H1 (cell line): ENCODE measurements at regions not wholly inside any gene's neighbourhood (a gene's known extent, or its start where the extent isn't known, plus 50 kb on each side); places are given as distances from the start of the nearest gene placed in this dataset.

Experiments used
- BRCA1 ChIP-seq: IDR thresholded peaks from 2 replicates; pipeline ENCODE4 v1.6.1; 2012; ENCODE audit warnings: low read depth, low read length, improper control_type of control experiment
- RBBP5 ChIP-seq: IDR thresholded peaks from 2 replicates; pipeline ENCODE4 v1.7.1; 2012; ENCODE audit warnings: low read depth, mild to moderate bottlenecking, inconsistent platforms, low read length, moderate library complexity, borderline replicate concordance
- SAP30 ChIP-seq: fragments of 300-600 bp; sonication (generic); IDR thresholded peaks from 2 replicates; pipeline ENCODE4 v1.7.1; 2012; ENCODE audit warnings: low read length, moderate library complexity, mild to moderate bottlenecking, inconsistent platforms; ENCODE audit not compliant: insufficient read depth, insufficient replicate concordance
- TF ChIP-seq, protein P1 (sequence below): fragments of 300-600 bp; sonication (generic); IDR thresholded peaks from 2 replicates; pipeline ENCODE4 v1.7.1; 2012; ENCODE audit warnings: low read length, moderate library complexity, mild to moderate bottlenecking, inconsistent platforms; ENCODE audit not compliant: insufficient replicate concordance

DNA sequence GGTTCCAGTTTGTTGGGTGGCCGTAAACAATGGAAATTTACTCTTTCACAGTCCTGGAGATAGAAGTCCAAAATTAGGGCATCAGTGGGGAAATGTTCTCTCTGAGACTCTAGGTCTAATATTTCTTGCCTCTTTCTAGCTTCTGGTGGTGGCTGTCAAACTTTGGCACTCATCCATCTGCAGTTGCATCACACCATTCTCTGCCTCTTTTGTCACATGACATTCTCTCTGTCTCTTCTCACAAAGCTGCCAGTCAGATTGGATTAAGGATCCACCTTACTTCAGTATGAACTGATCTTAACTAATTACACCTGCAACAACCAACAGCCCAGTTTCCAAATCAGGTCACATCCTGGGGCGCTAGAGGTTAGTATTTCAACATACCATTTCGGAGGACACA, 222.9 kb upstream of the FTMT start (continued):
- TF ChIP-seq, protein P1, sequence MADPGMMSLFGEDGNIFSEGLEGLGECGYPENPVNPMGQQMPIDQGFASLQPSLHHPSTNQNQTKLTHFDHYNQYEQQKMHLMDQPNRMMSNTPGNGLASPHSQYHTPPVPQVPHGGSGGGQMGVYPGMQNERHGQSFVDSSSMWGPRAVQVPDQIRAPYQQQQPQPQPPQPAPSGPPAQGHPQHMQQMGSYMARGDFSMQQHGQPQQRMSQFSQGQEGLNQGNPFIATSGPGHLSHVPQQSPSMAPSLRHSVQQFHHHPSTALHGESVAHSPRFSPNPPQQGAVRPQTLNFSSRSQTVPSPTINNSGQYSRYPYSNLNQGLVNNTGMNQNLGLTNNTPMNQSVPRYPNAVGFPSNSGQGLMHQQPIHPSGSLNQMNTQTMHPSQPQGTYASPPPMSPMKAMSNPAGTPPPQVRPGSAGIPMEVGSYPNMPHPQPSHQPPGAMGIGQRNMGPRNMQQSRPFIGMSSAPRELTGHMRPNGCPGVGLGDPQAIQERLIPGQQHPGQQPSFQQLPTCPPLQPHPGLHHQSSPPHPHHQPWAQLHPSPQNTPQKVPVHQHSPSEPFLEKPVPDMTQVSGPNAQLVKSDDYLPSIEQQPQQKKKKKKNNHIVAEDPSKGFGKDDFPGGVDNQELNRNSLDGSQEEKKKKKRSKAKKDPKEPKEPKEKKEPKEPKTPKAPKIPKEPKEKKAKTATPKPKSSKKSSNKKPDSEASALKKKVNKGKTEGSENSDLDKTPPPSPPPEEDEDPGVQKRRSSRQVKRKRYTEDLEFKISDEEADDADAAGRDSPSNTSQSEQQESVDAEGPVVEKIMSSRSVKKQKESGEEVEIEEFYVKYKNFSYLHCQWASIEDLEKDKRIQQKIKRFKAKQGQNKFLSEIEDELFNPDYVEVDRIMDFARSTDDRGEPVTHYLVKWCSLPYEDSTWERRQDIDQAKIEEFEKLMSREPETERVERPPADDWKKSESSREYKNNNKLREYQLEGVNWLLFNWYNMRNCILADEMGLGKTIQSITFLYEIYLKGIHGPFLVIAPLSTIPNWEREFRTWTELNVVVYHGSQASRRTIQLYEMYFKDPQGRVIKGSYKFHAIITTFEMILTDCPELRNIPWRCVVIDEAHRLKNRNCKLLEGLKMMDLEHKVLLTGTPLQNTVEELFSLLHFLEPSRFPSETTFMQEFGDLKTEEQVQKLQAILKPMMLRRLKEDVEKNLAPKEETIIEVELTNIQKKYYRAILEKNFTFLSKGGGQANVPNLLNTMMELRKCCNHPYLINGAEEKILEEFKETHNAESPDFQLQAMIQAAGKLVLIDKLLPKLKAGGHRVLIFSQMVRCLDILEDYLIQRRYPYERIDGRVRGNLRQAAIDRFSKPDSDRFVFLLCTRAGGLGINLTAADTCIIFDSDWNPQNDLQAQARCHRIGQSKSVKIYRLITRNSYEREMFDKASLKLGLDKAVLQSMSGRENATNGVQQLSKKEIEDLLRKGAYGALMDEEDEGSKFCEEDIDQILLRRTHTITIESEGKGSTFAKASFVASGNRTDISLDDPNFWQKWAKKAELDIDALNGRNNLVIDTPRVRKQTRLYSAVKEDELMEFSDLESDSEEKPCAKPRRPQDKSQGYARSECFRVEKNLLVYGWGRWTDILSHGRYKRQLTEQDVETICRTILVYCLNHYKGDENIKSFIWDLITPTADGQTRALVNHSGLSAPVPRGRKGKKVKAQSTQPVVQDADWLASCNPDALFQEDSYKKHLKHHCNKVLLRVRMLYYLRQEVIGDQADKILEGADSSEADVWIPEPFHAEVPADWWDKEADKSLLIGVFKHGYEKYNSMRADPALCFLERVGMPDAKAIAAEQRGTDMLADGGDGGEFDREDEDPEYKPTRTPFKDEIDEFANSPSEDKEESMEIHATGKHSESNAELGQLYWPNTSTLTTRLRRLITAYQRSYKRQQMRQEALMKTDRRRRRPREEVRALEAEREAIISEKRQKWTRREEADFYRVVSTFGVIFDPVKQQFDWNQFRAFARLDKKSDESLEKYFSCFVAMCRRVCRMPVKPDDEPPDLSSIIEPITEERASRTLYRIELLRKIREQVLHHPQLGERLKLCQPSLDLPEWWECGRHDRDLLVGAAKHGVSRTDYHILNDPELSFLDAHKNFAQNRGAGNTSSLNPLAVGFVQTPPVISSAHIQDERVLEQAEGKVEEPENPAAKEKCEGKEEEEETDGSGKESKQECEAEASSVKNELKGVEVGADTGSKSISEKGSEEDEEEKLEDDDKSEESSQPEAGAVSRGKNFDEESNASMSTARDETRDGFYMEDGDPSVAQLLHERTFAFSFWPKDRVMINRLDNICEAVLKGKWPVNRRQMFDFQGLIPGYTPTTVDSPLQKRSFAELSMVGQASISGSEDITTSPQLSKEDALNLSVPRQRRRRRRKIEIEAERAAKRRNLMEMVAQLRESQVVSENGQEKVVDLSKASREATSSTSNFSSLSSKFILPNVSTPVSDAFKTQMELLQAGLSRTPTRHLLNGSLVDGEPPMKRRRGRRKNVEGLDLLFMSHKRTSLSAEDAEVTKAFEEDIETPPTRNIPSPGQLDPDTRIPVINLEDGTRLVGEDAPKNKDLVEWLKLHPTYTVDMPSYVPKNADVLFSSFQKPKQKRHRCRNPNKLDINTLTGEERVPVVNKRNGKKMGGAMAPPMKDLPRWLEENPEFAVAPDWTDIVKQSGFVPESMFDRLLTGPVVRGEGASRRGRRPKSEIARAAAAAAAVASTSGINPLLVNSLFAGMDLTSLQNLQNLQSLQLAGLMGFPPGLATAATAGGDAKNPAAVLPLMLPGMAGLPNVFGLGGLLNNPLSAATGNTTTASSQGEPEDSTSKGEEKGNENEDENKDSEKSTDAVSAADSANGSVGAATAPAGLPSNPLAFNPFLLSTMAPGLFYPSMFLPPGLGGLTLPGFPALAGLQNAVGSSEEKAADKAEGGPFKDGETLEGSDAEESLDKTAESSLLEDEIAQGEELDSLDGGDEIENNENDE: no peak
- no peak for TF ChIP-seq SAP30
- no peak for TF ChIP-seq RBBP5
- no peak for TF ChIP-seq BRCA1
